WTC11 (cell line): ENCODE measurements at regions not wholly inside any gene's neighbourhood (a gene's known extent, or its start where the extent isn't known, plus 50 kb on each side); places are given as distances from the start of the nearest gene placed in this dataset.

Experiments
- ATF1 ChIP-seq: sonication (generic); formaldehyde crosslinking; IDR thresholded peaks from 2 replicates; pipeline ENCODE4 v1.8.1; 2023; ENCODE audit warnings: mild to moderate bottlenecking, moderate library complexity, missing genetic modification reagents
- CBFB ChIP-seq: sonication (generic); formaldehyde crosslinking; IDR thresholded peaks from 2 replicates; pipeline ENCODE4 v1.8.1; 2022; ENCODE audit warnings: mild to moderate bottlenecking, low read depth, missing genetic modification reagents
- MLX ChIP-seq: sonication (generic); formaldehyde crosslinking; IDR thresholded peaks from 2 replicates; pipeline ENCODE4 v1.8.1; 2023; ENCODE audit warnings: mild to moderate bottlenecking, missing genetic modification reagents, moderate library complexity
- SOX15 ChIP-seq: fragments of 250-450 bp; sonication (Bioruptor Pico); IDR thresholded peaks from 2 replicates; pipeline ENCODE4 v1.9.0; 2021; ENCODE audit warnings: mild to moderate bottlenecking
- ZNF671 ChIP-seq: fragments of 250-450 bp; sonication (Bioruptor Pico); IDR thresholded peaks from 2 replicates; pipeline ENCODE4 v1.8.0; 2021; ENCODE audit warnings: mild to moderate bottlenecking
- TF ChIP-seq, protein P1 (sequence below): fragments of 200-600 bp; IDR thresholded peaks from 2 replicates; pipeline ENCODE4 v1.8.0; 2022; ENCODE audit warnings: antibody characterized with exemption

DNA sequence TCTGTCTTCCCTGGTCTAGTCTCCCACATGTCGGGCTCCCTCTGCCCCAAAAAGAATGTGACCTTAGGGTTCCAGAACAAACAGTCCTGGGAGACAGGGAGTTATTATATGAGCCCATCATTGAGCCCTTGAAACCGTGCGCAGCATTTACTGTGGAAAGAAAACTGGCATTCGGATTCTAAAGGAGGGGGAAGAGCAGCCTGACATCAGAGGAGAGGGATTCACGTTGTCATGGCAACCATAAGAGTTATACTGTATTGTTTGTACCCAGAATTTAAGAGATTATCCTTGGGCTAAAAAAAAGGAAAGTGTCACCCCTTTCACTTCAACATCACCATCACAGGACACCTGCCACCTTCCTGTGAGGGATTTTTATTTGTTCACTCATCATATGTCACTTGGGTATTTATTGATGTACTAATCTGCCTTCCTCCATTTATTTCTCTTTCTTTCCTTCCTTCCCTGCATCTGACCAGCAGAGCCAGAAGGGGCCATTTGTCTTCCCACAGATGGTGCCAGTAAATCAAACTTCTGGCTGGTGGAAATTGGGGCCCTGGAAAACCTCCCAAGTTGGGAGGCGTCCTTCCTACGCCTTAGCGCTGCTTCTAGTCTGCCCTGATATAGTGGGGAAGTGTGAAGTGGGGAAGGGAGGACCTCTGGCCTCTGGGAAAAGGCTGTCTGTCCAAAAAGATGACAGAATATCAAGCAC, 64.9 kb upstream of the FRMPD3 start:
- no peak for TF ChIP-seq ZNF671 (CRISPR knock-in tag)
- TF ChIP-seq, protein P1, sequence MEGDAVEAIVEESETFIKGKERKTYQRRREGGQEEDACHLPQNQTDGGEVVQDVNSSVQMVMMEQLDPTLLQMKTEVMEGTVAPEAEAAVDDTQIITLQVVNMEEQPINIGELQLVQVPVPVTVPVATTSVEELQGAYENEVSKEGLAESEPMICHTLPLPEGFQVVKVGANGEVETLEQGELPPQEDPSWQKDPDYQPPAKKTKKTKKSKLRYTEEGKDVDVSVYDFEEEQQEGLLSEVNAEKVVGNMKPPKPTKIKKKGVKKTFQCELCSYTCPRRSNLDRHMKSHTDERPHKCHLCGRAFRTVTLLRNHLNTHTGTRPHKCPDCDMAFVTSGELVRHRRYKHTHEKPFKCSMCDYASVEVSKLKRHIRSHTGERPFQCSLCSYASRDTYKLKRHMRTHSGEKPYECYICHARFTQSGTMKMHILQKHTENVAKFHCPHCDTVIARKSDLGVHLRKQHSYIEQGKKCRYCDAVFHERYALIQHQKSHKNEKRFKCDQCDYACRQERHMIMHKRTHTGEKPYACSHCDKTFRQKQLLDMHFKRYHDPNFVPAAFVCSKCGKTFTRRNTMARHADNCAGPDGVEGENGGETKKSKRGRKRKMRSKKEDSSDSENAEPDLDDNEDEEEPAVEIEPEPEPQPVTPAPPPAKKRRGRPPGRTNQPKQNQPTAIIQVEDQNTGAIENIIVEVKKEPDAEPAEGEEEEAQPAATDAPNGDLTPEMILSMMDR: no peak
- no peak for TF ChIP-seq ATF1 (CRISPR knock-in tag)
- TF ChIP-seq CBFB (CRISPR knock-in tag): no peak
- no peak for TF ChIP-seq MLX (CRISPR knock-in tag)
- TF ChIP-seq SOX15: no peak
